ENCODE measurements at regions not wholly inside any gene's neighbourhood (a gene's known extent, or its start where the extent isn't known, plus 50 kb on each side); places are given as distances from the start of the nearest gene placed in this dataset.
"Not testable (repeated sequence)": the region's sequence is repeated elsewhere in the genome, so short reads cannot be mapped to it uniquely, and the experiment has no call there.

DNA sequence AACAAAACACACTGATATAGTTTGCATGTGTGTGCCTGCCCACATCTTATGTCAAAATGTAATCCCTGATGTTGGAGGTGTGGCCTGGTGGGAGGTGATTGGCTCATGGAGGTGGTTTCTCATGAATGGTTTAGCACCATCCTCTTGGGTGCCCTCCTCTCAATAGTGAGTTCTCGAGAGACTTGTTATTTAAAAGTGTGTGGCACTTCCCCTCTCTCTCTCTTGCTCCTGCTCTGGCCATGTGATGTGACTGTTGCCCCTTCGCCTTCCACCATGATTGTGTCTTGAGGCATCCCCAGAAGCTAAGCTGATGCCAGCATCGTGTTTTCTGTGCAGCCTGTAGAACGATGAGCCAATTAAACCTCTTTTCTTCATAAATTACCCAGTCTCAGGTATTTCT is 454.1 kb upstream of the DCN start:
- ATAC-seq = no peak
- intact Hi-C loops (cut with DNase I) = no loop called here
- WGBS (ENCODE audit: insufficient coverage, low coverage, low lambda C conversion rate, missing lambda C conversion rate) = 44% methylated on average over 3 of the region's 4 CpGs
- TF ChIP-seq, protein P1, sequence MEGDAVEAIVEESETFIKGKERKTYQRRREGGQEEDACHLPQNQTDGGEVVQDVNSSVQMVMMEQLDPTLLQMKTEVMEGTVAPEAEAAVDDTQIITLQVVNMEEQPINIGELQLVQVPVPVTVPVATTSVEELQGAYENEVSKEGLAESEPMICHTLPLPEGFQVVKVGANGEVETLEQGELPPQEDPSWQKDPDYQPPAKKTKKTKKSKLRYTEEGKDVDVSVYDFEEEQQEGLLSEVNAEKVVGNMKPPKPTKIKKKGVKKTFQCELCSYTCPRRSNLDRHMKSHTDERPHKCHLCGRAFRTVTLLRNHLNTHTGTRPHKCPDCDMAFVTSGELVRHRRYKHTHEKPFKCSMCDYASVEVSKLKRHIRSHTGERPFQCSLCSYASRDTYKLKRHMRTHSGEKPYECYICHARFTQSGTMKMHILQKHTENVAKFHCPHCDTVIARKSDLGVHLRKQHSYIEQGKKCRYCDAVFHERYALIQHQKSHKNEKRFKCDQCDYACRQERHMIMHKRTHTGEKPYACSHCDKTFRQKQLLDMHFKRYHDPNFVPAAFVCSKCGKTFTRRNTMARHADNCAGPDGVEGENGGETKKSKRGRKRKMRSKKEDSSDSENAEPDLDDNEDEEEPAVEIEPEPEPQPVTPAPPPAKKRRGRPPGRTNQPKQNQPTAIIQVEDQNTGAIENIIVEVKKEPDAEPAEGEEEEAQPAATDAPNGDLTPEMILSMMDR (IDR thresholded peaks at IDR 0.05) = no peak
- TF ChIP-seq POLR2A (IDR thresholded peaks at IDR 0.05) = no peak
- no peak for DNase-seq
- Histone ChIP-seq H3K27me3 (no peaks in the 10 kb centered on the region), H3K27ac (no peak overlapping the region), H3K4me1 (no peaks in the 10 kb centered on the region), H3K9me3 (no peaks in the 10 kb centered on the region), H3K36me3 (no peaks in the 10 kb centered on the region), H3K4me3 (no peak overlapping the region)

DNA sequence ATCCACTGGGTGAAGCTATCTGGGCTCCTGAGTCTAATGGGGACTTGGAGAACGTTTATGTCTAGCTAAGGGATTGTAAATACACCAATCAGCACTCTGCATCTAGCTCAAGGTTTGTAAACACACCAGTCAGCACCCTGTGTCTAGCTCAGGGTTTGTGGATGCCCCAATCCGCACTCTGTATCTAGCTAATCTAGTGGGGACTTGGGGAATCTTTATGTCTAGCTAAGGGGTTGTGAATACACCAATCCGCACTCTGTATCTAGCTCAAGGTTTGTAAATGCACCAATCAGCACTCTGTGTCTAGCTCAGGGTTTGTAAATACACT is 451.7 kb upstream of the DCN start:
- intact Hi-C loops (cut with DNase I); H3K27me3 ChIP-seq; H3K9me3 ChIP-seq; H3K4me1 ChIP-seq; ATAC-seq; H3K36me3 ChIP-seq; H3K4me3 ChIP-seq; DNase-seq; H3K27ac ChIP-seq: not testable (repeated sequence)
- 50% methylated on average over 1 of the region's 3 CpGs for WGBS (ENCODE audit: insufficient coverage, low coverage, low lambda C conversion rate, missing lambda C conversion rate)

DNA sequence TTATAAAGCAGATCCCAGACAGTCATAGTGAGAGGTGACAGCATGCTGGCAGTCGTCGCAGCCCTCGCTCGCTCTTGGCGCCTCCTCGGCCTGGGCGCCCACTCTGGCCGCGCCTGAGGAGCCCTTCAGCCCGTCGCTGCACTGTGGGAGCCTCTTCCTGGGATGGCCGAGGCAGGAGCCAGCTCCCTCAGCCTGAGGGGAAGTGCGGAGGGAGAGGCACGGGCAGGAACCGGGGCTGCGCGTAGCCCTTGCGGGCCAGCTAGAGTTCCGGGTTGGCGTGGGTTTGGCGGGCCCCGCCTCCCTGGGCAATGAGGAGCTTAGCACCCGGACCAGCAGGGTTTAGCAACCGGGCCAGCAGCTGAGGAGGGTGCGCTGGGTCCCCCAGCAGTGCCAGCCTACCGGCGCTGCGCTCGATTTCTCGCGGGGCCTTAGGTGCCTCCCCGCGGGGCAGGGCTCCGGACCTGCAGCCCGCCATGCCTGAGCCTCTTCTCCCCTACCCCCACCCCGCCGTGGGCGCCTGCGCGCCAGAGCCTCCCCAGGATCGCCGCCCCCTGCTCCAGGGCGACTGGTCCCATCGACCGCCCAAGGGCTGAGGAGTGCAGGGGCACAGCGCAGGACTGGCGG is 451.2 kb upstream of the DCN start:
- DNase-seq = no peak
- Histone ChIP-seq H3K36me3 (no peaks in the 10 kb centered on the region), H3K4me3 (no peak overlapping the region), H3K27ac (no peak overlapping the region), H3K27me3 (no peaks in the 10 kb centered on the region), H3K9me3 (no peaks in the 10 kb centered on the region), H3K4me1 (no peaks in the 10 kb centered on the region)
- ATAC-seq = no peak
- TF ChIP-seq, protein P1 (IDR thresholded peaks at IDR 0.05) = no peak
- TF ChIP-seq POLR2A (IDR thresholded peaks at IDR 0.05) = no peak
- 90% methylated on average over 5 of the region's 47 CpGs for WGBS (ENCODE audit: insufficient coverage, low coverage, low lambda C conversion rate, missing lambda C conversion rate)
- intact Hi-C loops (cut with DNase I) = no loop called here

DNA sequence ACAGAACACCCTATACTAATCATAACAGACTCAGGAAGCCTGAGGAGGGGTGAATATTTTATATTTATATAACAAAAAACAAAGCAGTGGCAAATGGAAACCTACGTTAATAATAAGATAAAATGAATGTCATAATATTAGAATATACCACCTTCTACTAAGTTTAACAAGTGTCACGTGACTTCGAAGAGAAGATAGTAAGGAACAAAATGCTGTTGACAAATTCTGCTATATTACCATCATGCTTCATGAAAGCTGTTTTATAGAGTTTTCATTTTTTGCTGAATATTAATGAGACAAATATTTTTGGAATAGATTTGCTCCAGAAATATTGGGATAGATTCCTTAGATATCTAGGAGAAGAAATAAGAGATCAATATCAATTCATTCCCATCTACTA is 450.6 kb upstream of the DCN start:
- H3K27me3 ChIP-seq = no peaks in the 10 kb centered on the region
- H3K27ac ChIP-seq = no peak overlapping the region
- TF ChIP-seq POLR2A (IDR thresholded peaks at IDR 0.05) = no peak
- TF ChIP-seq, protein P1 (IDR thresholded peaks at IDR 0.05) = no peak
- no peak for ATAC-seq
- DNase-seq = no peak
- intact Hi-C loops (cut with DNase I) = no loop called here
- no peaks in the 10 kb centered on the region for H3K9me3 ChIP-seq
- WGBS (ENCODE audit: insufficient coverage, low coverage, low lambda C conversion rate, missing lambda C conversion rate) = 67% methylated on average over 3 of the region's 3 CpGs
- no peaks in the 10 kb centered on the region for H3K36me3 ChIP-seq
- no peaks in the 10 kb centered on the region for H3K4me1 ChIP-seq
- no peak overlapping the region for H3K4me3 ChIP-seq

DNA sequence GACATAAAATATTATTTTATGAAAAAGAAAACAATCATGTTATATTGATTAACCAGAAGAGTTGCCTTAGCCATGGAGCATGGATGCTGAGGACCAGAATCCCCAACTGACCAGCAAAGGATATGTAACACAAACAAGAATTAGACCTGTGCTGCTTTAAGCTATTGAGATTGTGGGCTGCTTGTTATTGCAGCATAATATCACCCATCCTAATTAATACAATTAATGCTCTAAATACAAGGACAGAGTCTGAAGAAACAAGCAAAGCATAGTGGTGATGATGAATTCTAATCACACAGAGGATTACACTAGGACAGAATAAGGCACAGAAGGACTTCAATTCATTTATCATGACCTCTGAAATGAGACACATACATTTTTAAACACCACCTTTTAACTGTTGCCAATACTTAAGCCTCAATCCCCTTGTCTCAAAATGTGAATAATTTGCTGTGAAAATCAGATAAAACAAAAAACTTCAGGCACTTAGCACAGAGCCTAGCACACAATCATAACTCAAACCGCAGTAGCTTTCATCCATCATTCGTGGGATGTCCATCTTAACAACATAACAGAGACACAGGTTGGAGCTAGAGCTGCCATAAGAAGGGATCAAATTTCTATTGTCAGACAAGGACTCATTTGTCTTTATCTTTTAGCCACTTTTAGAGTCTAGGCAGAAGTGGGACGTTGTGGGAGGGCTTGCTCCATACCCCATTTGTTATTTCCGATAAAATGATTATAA is 449.6 kb upstream of the DCN start:
- Histone ChIP-seq H3K27ac (no peak overlapping the region), H3K9me3 (no peaks in the 10 kb centered on the region), H3K4me1 (no peaks in the 10 kb centered on the region), H3K4me3 (no peak overlapping the region), H3K36me3 (no peaks in the 10 kb centered on the region), H3K27me3 (no peaks in the 10 kb centered on the region)
- 79% methylated on average over 4 of the region's 4 CpGs for WGBS (ENCODE audit: insufficient coverage, low coverage, low lambda C conversion rate, missing lambda C conversion rate)
- no peak for TF ChIP-seq POLR2A (IDR thresholded peaks at IDR 0.05)
- TF ChIP-seq, protein P1 (IDR thresholded peaks at IDR 0.05) = no peak
- intact Hi-C loops (cut with DNase I) = no loop called here
- no peak for ATAC-seq
- no peak for DNase-seq

All from right lobe of liver (tissue), 6 donors.